Skeletal muscle cell (primary cell): ENCODE measurements at regions not wholly inside any gene's neighbourhood (a gene's known extent, or its start where the extent isn't known, plus 50 kb on each side); places are given as distances from the start of the nearest gene placed in this dataset.

Experiments
- DNase-seq: peaks from one replicate; pipeline ENCODE4 v3.0.0-alpha.2; 2010; ENCODE audit warnings: low read depth
- H3K4me3 ChIP-seq: 2 replicates; pipeline ENCODE4 v1.5.1; 2011; ENCODE audit warnings: low read depth, mild to moderate bottlenecking, control low read depth, low read length, moderate library complexity

GRCh38 chr11:71201936-71202597 is 50.3 kb downstream of the SHANK2 start:
- DNase-seq = no peak
- H3K4me3 ChIP-seq = no peak overlapping the region

DNA sequence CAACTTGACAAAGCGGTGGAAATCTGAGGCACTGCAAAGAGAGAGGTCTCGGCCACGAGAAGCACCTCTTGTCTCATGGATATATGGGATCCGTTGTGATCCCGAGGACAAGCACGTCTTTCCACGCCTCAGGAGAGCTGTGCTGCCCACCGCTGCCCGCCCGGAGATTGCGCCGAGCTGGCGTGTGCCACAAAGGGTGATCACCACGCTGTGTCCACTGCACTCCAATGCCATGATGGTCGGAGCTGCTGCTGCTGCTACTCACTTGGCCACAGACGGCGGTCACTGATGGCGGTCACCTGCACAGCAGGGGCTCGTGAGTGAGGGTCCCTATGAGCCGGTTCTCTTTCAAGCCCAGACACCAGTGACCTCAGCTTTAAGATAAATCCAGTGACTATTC is 51.1 kb downstream of the SHANK2 start:
- no peak overlapping the region for H3K4me3 ChIP-seq
- DNase-seq = no peak

GRCh38 chr11:71200761-71201160 is 51.6 kb downstream of the SHANK2 start:
- no peak overlapping the region for H3K4me3 ChIP-seq
- no peak for DNase-seq

- no peak overlapping the region for H3K4me3 ChIP-seq
- no peak for DNase-seq
Measured at GRCh38 chr11:71200172-71200716, 52.1 kb downstream of the SHANK2 start.

- H3K4me3 ChIP-seq = no peak overlapping the region
Measured at GRCh38 chr11:71199226-71199820, 53.1 kb downstream of the SHANK2 start.

GRCh38 chr11:71198823-71199165 is 53.6 kb downstream of the SHANK2 start:
- no peak for DNase-seq
- no peak overlapping the region for H3K4me3 ChIP-seq

More at GRCh38 chr11:71199226-71199820, 53.1 kb downstream of the SHANK2 start:
- no peak for DNase-seq

DNA sequence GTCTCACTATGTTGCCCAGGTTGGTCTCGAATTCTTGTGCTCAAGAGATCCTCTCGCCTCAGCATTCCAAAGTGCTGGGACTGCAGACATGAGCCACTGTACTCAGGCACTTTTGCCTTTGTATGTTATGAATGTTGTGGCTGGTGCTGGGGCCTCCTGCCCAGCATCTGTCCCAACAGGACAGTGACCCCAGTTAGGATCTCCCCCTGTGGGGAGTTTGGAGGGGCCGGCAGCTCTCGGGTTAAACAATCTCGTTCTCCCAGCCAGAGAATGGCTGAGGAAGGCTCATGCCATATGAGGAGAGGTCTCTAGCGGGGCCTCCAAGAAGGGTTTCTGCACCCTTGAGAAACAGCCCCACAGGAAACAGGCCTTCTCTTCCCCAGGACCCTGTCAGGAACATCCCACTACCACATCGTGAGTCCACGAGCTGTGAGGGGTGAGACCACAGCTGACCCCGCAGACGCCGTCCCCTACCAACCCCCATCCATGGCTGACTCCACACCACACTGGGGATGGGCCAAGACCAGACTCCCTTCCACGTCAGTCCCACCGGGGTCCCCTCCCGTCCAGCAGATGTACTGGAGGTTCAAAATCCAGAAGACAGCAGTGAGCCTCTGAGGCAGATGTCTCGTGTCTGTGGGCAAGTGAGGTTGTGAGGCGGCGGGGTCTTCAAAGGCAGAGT is 54.1 kb downstream of the SHANK2 start:
- no peak overlapping the region for H3K4me3 ChIP-seq
- no peak for DNase-seq

- no peak for DNase-seq
- H3K4me3 ChIP-seq = no peak overlapping the region
Measured at GRCh38 chr11:71197096-71197495, 55.3 kb downstream of the SHANK2 start.

DNA sequence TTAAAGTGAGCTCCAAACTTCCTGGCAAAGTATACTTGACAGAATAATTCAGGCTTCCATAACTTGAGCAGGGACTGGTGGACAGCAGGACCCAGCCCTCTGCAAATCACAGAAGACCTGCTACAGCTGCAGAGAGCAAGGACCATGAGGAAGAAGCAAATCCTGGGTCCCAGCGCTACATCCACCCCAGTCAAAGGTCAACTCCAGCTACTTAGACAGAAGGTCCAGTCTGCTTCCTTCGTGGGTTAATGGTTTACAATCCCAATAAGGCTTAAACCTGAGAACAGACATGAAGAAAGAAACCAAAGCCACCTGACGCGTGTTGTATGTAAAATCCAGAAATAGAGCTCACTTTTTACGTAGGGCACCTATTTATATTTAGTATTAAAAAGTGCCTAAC is 57.7 kb downstream of the SHANK2 start:
- DNase-seq = no peak
- H3K4me3 ChIP-seq = no peak overlapping the region

DNA sequence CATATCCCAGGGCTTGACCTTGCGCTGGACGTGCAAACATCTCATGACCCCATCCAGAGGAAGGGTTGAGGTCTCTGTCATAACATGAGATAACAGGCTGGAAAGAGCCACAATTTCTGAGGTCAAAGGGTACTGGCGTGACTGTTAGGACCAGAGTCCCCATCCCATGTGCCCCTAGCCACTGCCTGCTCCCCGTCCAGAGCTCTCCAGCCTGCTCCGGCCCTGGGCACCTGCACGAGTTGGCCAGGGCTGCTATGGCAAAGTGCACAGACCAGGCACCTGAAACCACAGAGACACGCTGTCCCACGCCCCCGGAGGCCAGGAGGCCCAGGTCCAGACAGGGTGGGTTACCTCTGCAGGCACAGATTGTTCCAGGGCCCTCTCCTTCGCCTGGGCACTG is 58.9 kb downstream of the SHANK2 start:
- DNase-seq = no peak

GRCh38 chr11:71192629-71193028 is 59.7 kb downstream of the SHANK2 start:
- no peak for DNase-seq
- H3K4me3 ChIP-seq = no peak overlapping the region

More for the DNA sequence above, 58.9 kb downstream of the SHANK2 start:
- H3K4me3 ChIP-seq = no peak overlapping the region

DNA sequence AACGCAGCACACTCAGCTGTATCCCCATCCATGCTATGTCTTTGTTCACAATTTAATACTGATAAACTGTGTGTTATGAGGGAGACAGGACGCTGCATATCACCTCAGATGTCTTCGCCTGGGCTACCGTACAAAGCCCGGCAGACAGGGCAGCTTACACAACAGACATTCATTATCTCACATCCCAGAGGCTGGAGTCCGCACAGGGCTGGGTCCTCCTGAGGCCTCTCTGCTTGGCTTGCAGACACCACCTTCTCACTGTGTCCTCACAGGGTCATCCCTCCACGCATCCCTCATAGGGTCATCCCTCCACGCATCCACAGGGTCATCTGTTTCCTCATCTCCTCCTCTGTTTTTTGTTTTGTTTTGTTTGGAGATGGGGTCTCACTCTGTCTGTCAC is 61.2 kb downstream of the SHANK2 start:
- DNase-seq = no peak
- no peak overlapping the region for H3K4me3 ChIP-seq

GRCh38 chr11:71190551-71190950 is 61.8 kb downstream of the SHANK2 start:
- H3K4me3 ChIP-seq = no peak overlapping the region
- no peak for DNase-seq

DNA sequence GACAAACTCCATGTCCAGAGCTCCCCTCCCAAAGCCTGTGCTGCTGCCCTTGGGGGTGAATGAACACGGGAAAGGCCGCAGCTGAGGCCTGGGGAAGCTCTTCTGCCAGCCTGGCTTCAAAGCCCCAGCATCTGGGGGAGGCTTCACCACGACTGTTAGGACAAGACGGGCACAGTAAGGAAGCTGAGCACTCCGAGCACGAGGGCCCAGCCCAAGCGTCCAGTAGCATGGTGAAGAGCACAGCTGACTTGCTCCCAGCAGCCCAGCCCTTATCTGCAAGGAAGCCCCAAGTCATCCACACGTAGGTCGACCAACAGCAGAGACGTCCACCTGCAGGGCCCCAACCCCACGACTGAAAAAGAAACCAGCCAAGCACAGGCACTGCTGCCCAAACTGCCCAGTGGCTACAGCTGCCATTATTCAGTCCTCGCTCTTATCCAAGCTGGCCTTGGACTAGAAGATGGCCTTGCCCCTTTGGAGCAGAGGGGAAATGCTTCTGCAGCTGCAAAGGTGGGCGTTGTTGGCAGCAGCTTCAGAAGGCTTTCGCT is 62.5 kb downstream of the SHANK2 start:
- no peak for DNase-seq
- H3K4me3 ChIP-seq = no peak overlapping the region

- DNase-seq = no peak
Measured at GRCh38 chr11:71188886-71189767, 63.2 kb downstream of the SHANK2 start.

GRCh38 chr11:71188073-71188472 is 64.3 kb downstream of the SHANK2 start:
- no peak overlapping the region for H3K4me3 ChIP-seq
- DNase-seq = no peak

More at GRCh38 chr11:71188886-71189767, 63.2 kb downstream of the SHANK2 start:
- no peak overlapping the region for H3K4me3 ChIP-seq

- DNase-seq = no peak
- H3K4me3 ChIP-seq = no peak overlapping the region
Measured at GRCh38 chr11:71186806-71187205, 65.6 kb downstream of the SHANK2 start.

DNA sequence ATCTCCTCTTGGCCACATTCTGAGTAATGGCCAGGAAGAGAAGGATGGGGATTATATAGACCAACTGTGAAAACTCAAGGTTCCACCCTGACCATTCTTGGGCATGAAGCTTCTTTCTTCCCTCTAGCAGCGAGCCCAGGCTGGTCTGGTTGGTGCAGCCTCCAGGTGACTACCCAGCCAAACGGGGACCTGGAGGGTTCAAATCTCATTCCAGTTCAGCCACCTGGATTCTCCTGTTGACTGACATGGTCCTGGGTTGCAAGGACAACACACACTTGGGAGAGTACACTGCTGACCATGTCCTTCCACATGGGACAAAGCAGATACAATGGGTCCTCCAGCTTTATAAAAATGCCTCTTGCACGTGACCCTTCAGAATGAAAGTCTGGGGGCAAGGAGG is 67.0 kb downstream of the SHANK2 start:
- DNase-seq = no peak
- no peak overlapping the region for H3K4me3 ChIP-seq

DNA sequence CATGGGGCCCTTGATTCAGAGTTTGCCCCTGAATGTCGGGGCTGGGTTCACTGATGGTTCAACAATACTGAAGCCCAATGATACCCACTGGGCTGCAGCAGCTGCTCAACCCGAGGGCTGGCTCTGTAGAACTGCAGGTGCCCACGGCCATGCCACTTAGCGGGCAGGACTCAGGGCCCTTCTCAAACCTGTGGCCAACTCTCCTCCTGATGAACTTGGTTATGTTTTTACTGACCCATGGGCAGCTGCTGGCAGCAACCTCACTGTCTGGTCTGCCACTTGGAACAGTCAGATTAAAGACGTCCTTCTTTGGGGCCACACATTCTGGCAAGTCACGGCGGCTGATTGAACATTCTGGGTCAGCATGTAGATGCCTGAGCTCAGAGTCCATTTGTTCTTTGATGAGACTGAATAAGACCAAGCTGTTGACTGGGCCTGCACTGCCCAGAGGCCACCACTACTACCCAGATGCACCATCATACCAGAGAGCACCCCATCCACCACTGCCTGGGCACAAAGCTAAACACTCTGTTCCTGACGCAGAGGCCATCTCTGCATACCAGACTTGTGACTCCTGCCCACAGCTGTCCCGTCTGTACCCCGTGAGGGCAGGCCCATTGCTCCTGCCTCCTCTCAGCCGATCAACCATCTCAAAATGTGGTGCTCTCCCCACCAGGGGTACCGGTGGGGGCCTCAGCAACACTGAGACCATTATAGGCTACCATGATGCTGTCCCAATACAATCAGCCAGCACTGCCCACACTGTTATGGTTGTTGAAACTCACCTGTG is 67.8 kb downstream of the SHANK2 start:
- no peak for DNase-seq

More for the DNA sequence above, 67.8 kb downstream of the SHANK2 start:
- H3K4me3 ChIP-seq = no peak overlapping the region
